Jurkat, Clone E6-1 (cell line): ENCODE measurements at regions not wholly inside any gene's neighbourhood (a gene's known extent, or its start where the extent isn't known, plus 50 kb on each side); places are given as distances from the start of the nearest gene placed in this dataset.

ENCODE experiments used
- DNase-seq: peaks from one replicate; pipeline ENCODE4 v3.0.0-alpha.2; 2011; ENCODE audit warnings: low read depth, low spot score
- H3K4me3 ChIP-seq: 2 replicates; pipeline ENCODE4 v1.5.1; 2011; ENCODE audit warnings: mild to moderate bottlenecking, low read length, control low read depth, moderate library complexity

DNA sequence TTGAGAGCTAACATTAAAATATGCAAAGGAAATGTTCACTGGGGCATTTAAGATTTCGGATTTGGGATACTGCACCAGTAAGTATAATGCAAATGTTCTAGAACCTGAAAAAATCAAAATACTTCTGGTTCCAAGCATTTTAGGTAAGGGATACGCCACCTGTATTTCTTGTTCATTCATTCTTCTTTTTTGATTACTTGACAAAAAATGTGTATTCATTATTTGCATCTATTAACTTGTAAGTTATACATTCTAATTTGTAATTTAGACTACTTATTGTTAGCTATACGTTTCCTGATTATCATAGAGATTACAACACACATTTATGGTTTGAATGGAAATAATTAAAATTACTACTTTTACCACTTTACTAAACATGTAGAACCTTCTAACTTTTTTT is 486.9 kb downstream of the SOX5 start:
- DNase-seq: no peak
- H3K4me3 ChIP-seq: no peak overlapping the region

DNA sequence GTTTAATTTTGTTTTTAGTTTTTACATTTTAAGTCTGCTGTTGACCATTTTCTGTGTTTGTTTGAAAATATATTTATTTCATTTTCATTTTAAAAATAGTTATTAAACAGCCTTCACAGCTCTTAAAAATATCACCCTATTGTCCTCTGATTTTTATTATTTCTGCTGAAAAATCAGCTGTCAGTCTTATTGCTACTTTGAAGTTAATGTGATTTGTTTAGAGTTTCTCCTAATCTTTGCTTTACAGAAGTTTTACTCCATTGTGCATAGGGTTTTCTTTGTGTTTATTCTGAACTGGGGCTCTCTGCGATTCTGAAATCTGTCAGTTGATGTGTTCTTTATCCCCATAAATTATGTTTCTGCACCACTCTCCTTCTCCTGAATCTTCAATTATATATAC is 486.3 kb downstream of the SOX5 start:
- no peak for DNase-seq
- no peak overlapping the region for H3K4me3 ChIP-seq

DNA sequence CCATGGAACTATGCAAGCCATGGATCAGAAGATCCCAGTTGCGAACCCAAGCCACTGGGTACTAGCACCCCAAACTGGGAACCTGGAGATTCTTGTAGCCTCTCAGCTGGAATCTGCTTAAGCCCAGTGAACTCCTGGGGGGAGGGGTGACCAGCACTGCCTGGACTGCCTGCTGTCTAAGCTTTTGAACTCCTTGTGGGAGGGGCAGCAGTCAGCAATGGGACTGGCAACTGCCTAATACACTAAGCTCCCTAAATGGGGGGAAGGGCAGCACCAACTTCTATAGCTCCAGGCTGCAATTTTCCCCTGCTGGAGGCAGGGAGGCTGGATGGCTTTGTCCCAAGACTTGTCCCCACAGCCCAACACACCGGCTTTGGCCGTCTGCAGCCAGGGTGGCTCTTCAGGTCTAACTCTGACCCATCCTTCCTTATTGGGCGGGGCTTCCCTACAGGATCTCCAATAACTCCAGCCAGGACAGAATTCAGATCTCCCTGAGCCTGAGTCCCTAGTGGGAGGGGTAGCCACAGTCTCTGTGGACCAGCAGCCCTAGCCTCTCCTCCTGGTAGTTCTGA is 485.1 kb downstream of the SOX5 start:
- no peak for DNase-seq

DNA sequence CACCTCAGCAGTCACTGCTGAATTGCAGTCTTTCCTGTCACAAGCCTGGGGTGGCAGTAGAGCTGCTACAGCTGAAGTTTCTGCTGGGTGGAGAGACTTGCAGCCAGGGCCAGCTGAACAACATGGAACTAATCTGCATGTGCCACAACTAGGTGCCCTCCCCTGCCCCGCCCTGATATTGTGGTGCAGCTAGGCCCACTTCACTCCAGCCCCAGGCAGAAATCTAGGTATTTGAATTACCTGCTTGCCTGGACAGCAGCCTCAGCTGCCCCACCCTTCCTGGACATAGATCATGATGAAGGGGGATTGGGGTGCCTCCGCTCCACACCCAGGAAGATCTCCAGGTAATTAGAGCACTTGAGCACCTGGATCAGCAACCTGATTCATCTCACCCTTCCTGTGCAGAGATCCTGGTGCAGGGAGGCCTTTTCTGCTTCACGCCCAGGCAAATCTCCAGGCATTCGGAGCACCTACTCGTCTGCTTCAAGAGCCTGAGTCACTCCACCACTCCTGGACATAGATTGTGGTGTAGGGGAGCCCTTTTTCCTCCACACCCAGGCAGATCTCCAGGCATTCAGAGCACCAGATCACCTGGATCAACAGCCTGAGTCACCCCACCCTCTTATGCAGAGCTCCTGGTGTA is 477.0 kb downstream of the SOX5 start:
- no peak overlapping the region for H3K4me3 ChIP-seq
- DNase-seq: no peak

More for the DNA sequence above, 485.1 kb downstream of the SOX5 start:
- H3K4me3 ChIP-seq: no peak overlapping the region

DNA sequence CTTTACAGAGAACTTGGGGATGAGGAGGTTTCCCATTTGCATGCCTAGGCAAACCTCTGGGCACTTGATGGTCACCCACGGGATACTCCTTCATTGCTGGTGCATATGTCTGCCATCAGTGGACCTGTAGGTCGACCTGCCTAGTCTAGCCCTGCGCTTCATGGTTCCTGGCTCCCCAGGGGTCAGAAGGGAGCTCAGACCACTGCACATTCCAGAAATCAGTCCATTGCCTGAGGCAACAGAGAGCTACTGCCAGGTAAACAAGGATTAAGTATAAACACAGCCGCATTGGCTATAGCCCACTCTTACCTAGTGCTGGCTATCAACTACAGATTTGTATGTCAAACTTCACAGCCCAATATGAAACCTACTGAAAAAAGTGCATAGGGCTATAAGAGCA is 476.4 kb downstream of the SOX5 start:
- no peak overlapping the region for H3K4me3 ChIP-seq
- DNase-seq: no peak

DNA sequence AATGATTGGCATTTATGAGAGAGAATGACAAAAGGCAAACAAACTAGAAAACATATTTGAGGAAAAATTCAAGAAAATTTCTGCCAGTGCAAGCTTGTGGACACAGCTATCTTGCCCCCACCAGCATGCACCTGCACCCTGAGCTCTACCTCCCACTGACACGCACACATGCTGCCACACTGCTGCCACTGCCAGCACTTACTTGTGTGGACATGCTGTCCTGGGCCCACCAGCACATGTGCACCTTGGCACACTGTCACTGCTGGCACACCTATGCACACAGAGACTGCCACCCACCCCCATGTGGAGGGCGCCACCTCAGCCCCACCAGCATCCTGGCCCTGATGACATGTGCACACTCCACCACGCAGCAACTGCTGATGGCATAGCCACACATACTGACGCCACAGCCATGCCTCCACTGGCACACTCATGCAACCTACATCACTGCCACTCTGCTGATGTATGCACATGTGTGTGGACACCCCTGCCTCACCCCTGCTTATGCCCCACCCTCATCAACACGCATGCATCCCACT is 475.0 kb downstream of the SOX5 start:
- no peak for DNase-seq
- no peak overlapping the region for H3K4me3 ChIP-seq
